Endothelial cell of umbilical vein (primary cell): ENCODE measurements at regions not wholly inside any gene's neighbourhood (a gene's known extent, or its start where the extent isn't known, plus 50 kb on each side); places are given as distances from the start of the nearest gene placed in this dataset.

Experiments used
- BruUV-seq: library from RNA; stranded (reverse); fragments of 400-500 nt; replicated peaks from 2 replicates; lab custom pipeline; 2021; lab: Mats Ljungman, UMichigan
- CTCF ChIA-PET: fragments of 300-600, 350-600 bp; sonication (Branson Sonifier 250); formaldehyde crosslinking; loops from one replicate; lab custom pipeline; 2021; ENCODE audit warnings: antibody characterized with exemption, inconsistent platforms; lab: Charles Lee
- POLR2A ChIA-PET: fragments of 300-600, 350-600 bp; sonication (Branson Sonifier 250); formaldehyde crosslinking; loops from one replicate; lab custom pipeline; 2021; ENCODE audit warnings: antibody characterized with exemption, inconsistent platforms; lab: Charles Lee
- DNase-seq: peaks from one replicate; pipeline ENCODE4 v3.0.0-alpha.2; 2011; ENCODE audit warnings: low read depth, low spot score
- FAIRE-seq: peaks from 2 replicates; lab custom pipeline; 2011; peaks lifted over from hg19 to GRCh38; lab: Jason Lieb, UNC
- H2AFZ ChIP-seq: 2 replicates; pipeline ENCODE4 v1.6.0; 2012; ENCODE audit warnings: low read depth, low read length, control low read depth, inconsistent platforms
- H3K27ac ChIP-seq: 2 replicates; pipeline ENCODE4 v1.5.1; 2011; ENCODE audit warnings: low read depth, mild to moderate bottlenecking, control low read depth, low read length, moderate library complexity; ENCODE audit not compliant: insufficient read depth
- H3K27me3 ChIP-seq, 2 experiments: 2 replicates each; pipeline versions ENCODE4 v1.6.0 to v1.6.1; 2011; ENCODE audit warnings: low read length in 2 of 2, mixed read lengths in 1 of 2; ENCODE audit not compliant: control insufficient read depth in 2 of 2, insufficient read depth in 2 of 2
- H3K36me3 ChIP-seq, 2 experiments: 2 replicates in 1 of 2; 3 replicates in 1 of 2; pipeline ENCODE4 v1.5.1; 2011; ENCODE audit warnings: low read length in 2 of 2, mild to moderate bottlenecking in 1 of 2, moderate library complexity in 1 of 2; ENCODE audit not compliant: control insufficient read depth in 2 of 2, insufficient read depth in 2 of 2; ENCODE audit errors: extremely low read depth in 1 of 2
- H3K4me1 ChIP-seq: 3 replicates; pipeline ENCODE4 v1.5.1; 2011; ENCODE audit warnings: mild to moderate bottlenecking, low read length; ENCODE audit not compliant: control insufficient read depth, insufficient read depth; ENCODE audit errors: extremely low read depth
- H3K4me2 ChIP-seq: 2 replicates; pipeline ENCODE4 v1.6.1; 2011; ENCODE audit warnings: low read length, control low read depth, mixed read lengths; ENCODE audit not compliant: insufficient read depth
- H3K4me3 ChIP-seq, 3 experiments: fragments of 200-600 bp in 1 of 3; sonication (generic), shearing (Covaris generic) in 1 of 3; replicated peaks in 1 of 3; 2 replicates each; pipeline ENCODE4 v1.5.1; 2011 to 2016; ENCODE audit warnings: control low read depth in 3 of 3, low read length in 3 of 3, mild to moderate bottlenecking in 2 of 3, inconsistent platforms in 1 of 3, low read depth in 1 of 3, moderate library complexity in 1 of 3; ENCODE audit not compliant: insufficient read depth in 1 of 3
- H3K79me2 ChIP-seq: 2 replicates; pipeline ENCODE4 v1.6.0; 2012; ENCODE audit warnings: low read length, inconsistent platforms; ENCODE audit not compliant: control insufficient read depth, insufficient read depth
- H3K9ac ChIP-seq: replicated peaks from 2 replicates; pipeline ENCODE3; 2011; ENCODE audit warnings: low read length, control low read depth; ENCODE audit not compliant: insufficient read depth; ENCODE audit errors: extremely low read depth
- H3K9me1 ChIP-seq: replicated peaks from 3 replicates; pipeline ENCODE4 v1.6.0; 2011; ENCODE audit warnings: mild to moderate bottlenecking, low read length; ENCODE audit not compliant: control insufficient read depth, insufficient read depth; ENCODE audit errors: extremely low read depth
- H3K9me3 ChIP-seq: replicated peaks from 2 replicates; pipeline ENCODE4 v1.5.1; 2012; ENCODE audit warnings: low read length, inconsistent platforms; ENCODE audit not compliant: control insufficient read depth, insufficient read depth
- H4K20me1 ChIP-seq: replicated peaks from 2 replicates; pipeline ENCODE3; 2011; ENCODE audit warnings: mild to moderate bottlenecking, low read length; ENCODE audit not compliant: control insufficient read depth, insufficient read depth; ENCODE audit errors: extremely low read depth
- EZH2 ChIP-seq: IDR thresholded peaks from 2 replicates; pipeline ENCODE4 v1.6.1; 2012; ENCODE audit warnings: borderline replicate concordance, low read depth, mild to moderate bottlenecking, moderate library complexity, low read length, inconsistent platforms; ENCODE audit not compliant: severe bottlenecking
- FOS ChIP-seq: IDR thresholded peaks from 2 replicates; pipeline ENCODE4 v1.6.1; 2011; ENCODE audit warnings: mild to moderate bottlenecking, low read length, moderate library complexity, borderline replicate concordance; ENCODE audit not compliant: insufficient read depth
- GATA2 ChIP-seq: IDR thresholded peaks from 2 replicates; pipeline ENCODE4 v1.7.0; 2011; ENCODE audit warnings: low read depth, mild to moderate bottlenecking, moderate library complexity, mixed read lengths, low read length; ENCODE audit not compliant: insufficient read length, insufficient read depth
- MYC ChIP-seq: IDR thresholded peaks from one replicate; pipeline ENCODE4 v1.6.1; 2011; ENCODE audit warnings: mild to moderate bottlenecking, low read depth, low read length
- POLR2A ChIP-seq: IDR thresholded peaks from 2 replicates; pipeline ENCODE4 v1.6.1; 2012; ENCODE audit warnings: low read depth, mild to moderate bottlenecking, control low read depth, low read length
- POLR2AphosphoS5 ChIP-seq: IDR thresholded peaks from 2 replicates; pipeline ENCODE4 v1.6.1; 2012; ENCODE audit warnings: low read depth, mild to moderate bottlenecking, control low read depth, low read length, moderate library complexity; ENCODE audit not compliant: insufficient read depth
- dilution Hi-C: fragments of 300-500 bp; cut with MboI; formaldehyde crosslinking; loops from one replicate; pipeline ENCODE4 v1.15.0; 2019; ENCODE audit warnings: low sequenced_read_pairs; ENCODE audit not compliant: extremely low pct_ligation_motif_present
- intact Hi-C: fragments of 100-400 bp; cut with micrococcal nuclease; formaldehyde crosslinking; loops from one replicate; pipeline ENCODE4 v1.10.0; 2022
- TF ChIP-seq, protein P1 (sequence below): IDR thresholded peaks from 2 replicates; pipeline ENCODE4 v1.6.1; 2011; ENCODE audit not compliant: insufficient read depth, insufficient read length
- TF ChIP-seq, protein P2 (sequence below), 2 donors: IDR thresholded peaks; 1 replicate in 1 of 2; 2 replicates in 1 of 2; pipeline ENCODE4 v1.5.1; 2011; ENCODE audit warnings: low read length in 2 of 2, mild to moderate bottlenecking in 2 of 2, moderate library complexity in 2 of 2, control low read depth in 1 of 2, inconsistent platforms in 1 of 2, low read depth in 1 of 2; ENCODE audit not compliant: insufficient read depth in 1 of 2; ENCODE audit errors: extremely low read depth in 1 of 2

DNA sequence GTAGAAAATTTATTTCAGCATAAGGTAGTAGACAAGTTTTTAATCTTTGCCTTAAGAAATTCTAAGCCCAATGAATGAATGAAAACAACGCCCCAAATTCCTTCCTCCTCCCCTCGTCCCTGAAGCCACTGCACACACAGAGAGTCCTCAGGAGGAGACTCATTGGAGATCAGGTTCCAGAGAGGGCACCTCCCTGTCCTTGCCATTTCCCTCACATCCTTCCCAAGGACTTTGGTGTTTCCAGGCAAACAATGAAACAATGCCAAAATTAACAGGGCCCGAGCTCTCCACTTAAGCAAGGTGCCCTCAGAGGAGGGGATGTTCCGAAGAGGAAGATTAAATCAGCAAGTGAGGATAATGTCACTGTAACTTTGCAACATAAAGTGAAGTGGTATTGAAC, 240.7 kb downstream of the DCDC2C start:
- CTCF ChIA-PET: no interaction called here
- intact Hi-C loops: no loop called here
- no peak for FAIRE-seq

More for the DNA sequence above, 240.7 kb downstream of the DCDC2C start:
- POLR2A ChIA-PET: no interaction called here
- H3K36me3 ChIP-seq: no peaks in the 10 kb centered on the region
- DNase-seq: no peak
- H3K9ac ChIP-seq: no peak overlapping the region
- no peak overlapping the region for H3K4me2 ChIP-seq
- no peaks in the 10 kb centered on the region for H4K20me1 ChIP-seq
- no TSS peak for BruUV-seq
- H3K27ac ChIP-seq: no peak overlapping the region
- no peaks in the 10 kb centered on the region for H3K9me3 ChIP-seq
- H3K27me3 ChIP-seq: no peaks in the 10 kb centered on the region
- H3K9me1 ChIP-seq: no peaks in the 10 kb centered on the region
- no peak for TF ChIP-seq POLR2AphosphoS5
- TF ChIP-seq, protein P1, sequence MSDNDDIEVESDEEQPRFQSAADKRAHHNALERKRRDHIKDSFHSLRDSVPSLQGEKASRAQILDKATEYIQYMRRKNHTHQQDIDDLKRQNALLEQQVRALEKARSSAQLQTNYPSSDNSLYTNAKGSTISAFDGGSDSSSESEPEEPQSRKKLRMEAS: no peak
- TF ChIP-seq MYC: no peak
- TF ChIP-seq, protein P2, sequence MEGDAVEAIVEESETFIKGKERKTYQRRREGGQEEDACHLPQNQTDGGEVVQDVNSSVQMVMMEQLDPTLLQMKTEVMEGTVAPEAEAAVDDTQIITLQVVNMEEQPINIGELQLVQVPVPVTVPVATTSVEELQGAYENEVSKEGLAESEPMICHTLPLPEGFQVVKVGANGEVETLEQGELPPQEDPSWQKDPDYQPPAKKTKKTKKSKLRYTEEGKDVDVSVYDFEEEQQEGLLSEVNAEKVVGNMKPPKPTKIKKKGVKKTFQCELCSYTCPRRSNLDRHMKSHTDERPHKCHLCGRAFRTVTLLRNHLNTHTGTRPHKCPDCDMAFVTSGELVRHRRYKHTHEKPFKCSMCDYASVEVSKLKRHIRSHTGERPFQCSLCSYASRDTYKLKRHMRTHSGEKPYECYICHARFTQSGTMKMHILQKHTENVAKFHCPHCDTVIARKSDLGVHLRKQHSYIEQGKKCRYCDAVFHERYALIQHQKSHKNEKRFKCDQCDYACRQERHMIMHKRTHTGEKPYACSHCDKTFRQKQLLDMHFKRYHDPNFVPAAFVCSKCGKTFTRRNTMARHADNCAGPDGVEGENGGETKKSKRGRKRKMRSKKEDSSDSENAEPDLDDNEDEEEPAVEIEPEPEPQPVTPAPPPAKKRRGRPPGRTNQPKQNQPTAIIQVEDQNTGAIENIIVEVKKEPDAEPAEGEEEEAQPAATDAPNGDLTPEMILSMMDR (IDR thresholded peaks at IDR 0.05; ENCODE audit: extremely low read depth in 1 of 2, insufficient read depth in 1 of 2, low read depth in 1 of 2, low read length in 2 of 2): no peak
- TF ChIP-seq FOS: no peak
- TF ChIP-seq GATA2: no peak
- TF ChIP-seq EZH2: no peak
- no peak for TF ChIP-seq POLR2A
- dilution Hi-C loops: no loop called here
- no peak overlapping the region for H3K4me3 ChIP-seq
- H2AFZ ChIP-seq: no peak overlapping the region
- H3K79me2 ChIP-seq: no peaks in the 10 kb centered on the region
- no peaks in the 10 kb centered on the region for H3K4me1 ChIP-seq
